ENCODE measurements at regions not wholly inside any gene's neighbourhood (a gene's known extent, or its start where the extent isn't known, plus 50 kb on each side); places are given as distances from the start of the nearest gene placed in this dataset.

DNA sequence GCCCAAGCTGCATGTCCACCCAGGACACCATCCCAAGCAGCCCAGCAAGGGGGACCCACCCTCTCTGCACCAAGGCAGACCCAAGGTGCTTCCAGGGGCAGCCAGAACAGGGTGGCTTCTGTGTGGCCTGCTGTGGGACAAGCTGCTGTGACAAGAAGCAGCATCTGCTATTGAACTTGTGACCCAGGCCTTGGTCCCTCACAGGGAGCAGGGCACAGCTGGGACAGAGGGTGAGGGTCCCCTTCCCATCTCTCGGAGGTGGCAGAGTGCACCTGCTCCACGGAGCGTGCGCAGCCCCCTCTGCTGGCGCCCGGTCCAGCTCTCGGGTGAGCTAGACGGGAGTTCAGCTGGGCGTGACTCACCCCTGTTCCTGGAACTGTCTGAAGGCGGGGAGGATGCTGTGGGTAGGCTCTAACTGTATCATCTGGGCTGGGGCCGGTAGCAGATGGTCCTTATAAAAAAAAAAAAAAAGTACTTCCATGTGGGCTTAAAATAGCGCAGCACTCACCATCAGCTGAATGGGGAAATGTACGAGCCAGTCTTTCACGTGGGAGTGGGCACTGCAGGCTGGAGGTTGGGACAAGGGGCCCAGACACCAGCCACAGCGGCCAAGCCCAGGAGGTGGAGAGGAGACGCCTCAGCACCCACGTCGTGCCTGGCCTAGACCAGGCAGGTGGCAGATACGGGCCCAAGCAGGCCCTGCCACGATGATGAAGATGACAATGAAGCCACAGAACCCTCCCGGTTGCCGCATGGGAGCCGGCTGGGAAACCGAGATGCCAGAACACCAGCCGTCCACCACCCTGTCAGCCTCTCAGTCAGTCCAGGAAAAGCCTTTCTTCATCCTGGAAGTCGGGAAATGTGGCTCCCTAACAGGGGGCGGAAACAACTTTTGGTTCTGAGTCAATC is 136.8 kb upstream of the ID2 start:
- DNase-seq (peak; percentile 69 to 91 (median 77)), ATAC-seq (peak; percentile 81)
- Histone ChIP-seq H3K4me1 (ENCODE audit: low read depth) (peaks cover 19% of the 10 kb centered on the region), H3K9me3 (no peaks in the 10 kb centered on the region), H3K4me3 (no peak overlapping the region), H3K36me3 (ENCODE audit: low read depth) (no peaks in the 10 kb centered on the region)
- TF ChIP-seq, protein P1, sequence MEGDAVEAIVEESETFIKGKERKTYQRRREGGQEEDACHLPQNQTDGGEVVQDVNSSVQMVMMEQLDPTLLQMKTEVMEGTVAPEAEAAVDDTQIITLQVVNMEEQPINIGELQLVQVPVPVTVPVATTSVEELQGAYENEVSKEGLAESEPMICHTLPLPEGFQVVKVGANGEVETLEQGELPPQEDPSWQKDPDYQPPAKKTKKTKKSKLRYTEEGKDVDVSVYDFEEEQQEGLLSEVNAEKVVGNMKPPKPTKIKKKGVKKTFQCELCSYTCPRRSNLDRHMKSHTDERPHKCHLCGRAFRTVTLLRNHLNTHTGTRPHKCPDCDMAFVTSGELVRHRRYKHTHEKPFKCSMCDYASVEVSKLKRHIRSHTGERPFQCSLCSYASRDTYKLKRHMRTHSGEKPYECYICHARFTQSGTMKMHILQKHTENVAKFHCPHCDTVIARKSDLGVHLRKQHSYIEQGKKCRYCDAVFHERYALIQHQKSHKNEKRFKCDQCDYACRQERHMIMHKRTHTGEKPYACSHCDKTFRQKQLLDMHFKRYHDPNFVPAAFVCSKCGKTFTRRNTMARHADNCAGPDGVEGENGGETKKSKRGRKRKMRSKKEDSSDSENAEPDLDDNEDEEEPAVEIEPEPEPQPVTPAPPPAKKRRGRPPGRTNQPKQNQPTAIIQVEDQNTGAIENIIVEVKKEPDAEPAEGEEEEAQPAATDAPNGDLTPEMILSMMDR (IDR thresholded peaks at IDR 0.05) = no peak
- intact Hi-C loops (cut with DNase I, micrococcal nuclease) = no loop called here

DNA sequence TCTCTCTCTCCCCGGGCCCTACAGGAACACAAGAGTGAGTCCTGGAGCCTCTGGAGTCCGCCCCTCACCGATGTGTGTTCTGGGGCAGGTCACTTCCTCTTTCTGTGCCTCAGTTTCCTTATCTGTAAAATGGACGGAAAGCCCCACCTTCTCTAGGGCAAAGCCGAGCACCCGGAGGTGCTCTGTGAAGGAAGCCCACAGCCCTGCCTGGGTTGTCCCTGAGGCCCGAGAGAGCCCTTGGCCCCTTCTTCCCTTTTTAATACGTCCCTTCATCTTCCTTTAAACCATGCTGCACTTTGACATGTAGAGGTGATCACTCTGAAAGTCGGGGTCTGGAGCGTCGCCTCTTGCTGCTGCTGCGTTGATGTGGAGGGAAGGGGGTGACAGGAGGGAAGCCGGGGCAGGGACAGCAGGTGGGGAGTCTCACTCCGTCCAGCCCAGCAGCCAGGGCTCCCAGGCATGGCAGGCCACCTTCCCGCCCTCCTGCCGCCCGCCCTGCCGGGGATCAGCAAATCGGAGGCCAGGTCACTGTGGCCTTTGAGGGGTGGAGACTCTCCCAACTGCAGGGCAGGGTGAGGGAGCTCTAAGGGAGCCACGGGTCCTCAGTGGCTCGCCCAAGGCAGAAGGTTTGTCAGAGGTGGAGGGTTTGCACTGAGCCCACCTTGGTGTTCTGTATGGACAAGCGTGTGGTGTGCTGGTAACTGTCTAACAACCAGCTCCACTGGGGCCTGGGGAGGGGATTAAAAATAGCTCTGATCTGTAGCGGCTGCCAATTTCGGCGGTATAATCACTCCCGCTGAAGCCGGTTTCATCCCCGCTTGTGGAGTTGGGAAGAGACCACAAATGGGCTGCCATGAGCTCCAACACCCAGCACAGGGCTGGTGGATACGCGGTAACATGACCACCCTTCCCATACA is 135.9 kb upstream of the ID2 start:
- Histone ChIP-seq H3K9me3 (no peaks in the 10 kb centered on the region), H3K36me3 (ENCODE audit: low read depth) (no peaks in the 10 kb centered on the region), H3K4me3 (no peak overlapping the region), H3K4me1 (ENCODE audit: low read depth) (peaks cover 13% of the 10 kb centered on the region)
- TF ChIP-seq, protein P1 (IDR thresholded peaks at IDR 0.05) = no peak
- no peak for ATAC-seq
- intact Hi-C loops (cut with DNase I, micrococcal nuclease) = no loop called here
- DNase-seq = peak in 1 of 3 donors; percentile 50

DNA sequence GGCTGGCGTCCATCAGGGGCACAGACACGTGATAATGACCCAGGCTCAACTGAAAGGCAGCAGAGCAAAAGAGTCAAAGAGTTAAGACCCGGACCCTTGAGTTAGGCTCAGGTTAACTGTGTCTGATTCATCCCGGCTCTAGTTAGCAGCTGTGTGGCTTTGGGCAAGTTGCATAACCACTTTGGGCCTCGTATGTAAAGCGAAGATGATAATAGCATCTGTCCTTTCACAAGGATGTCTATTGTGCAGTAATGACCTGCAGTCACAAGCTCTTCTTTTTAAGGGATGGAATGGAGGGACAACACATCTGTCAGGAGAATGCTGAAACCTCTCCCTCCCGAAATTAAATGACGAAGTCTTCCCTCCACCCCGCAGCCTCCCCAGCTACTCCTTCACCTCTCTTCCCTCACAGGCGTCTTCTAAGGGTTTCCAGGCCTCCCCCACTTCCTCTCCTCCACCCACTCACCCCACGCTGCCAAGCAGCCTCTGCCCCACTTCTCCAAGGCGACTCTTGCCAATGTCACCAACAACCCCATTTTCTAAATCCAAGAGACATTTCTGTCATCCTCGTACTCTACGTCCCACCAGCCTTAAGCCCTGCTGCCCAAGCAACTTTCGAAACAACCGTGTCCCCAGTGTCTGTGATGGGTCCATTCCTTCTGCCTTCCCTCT is 135.1 kb upstream of the ID2 start:
- DNase-seq (no peak), ATAC-seq (no peak)
- Histone ChIP-seq H3K36me3 (ENCODE audit: low read depth) (no peaks in the 10 kb centered on the region), H3K9me3 (no peaks in the 10 kb centered on the region), H3K4me3 (no peak overlapping the region), H3K4me1 (ENCODE audit: low read depth) (peaks cover 13% of the 10 kb centered on the region)
- intact Hi-C loops (cut with DNase I, micrococcal nuclease) = no loop called here
- TF ChIP-seq, protein P1 (IDR thresholded peaks at IDR 0.05) = no peak

DNA sequence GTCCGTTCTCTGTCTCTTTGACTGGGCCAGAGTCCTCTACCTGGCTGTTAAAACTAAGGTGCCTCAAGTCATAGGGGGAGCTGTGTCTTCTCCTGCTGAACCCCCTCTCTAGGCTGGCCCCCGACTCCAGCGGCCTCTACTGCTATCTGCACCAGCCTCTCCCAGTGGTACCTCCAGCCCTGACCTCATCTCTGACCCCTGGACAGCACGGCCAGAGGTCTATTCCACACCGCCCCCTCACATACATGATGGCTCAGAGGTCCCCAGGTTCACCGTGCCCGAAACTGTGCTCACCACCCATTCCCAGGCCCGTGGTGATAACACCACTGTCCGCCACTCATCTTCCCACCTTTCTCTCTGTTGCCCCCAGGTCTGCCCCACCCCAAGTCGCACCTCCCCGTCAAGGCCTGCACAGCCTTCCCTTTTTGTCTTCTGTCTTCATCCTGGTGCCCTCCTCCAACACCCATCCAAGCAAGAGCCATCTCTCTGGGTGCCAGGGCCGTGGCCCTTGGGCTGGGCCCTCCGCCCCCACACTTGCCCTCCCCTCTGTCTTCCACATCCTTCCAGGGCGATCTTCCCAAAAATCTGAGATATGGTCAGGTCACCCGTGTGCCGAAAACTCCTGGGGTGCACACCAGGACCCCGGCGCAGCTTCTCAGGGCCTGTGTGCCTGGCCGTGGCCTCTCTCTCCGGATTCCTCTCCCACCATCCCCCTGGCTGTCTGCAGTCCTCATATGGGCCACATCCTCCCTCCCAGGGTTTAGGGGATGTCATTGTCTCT is 134.4 kb upstream of the ID2 start:
- DNase-seq (peak in 1 of 3 donors; percentile 45), ATAC-seq (no peak)

More for the DNA sequence above, 134.4 kb upstream of the ID2 start:
- peaks cover 13% of the 10 kb centered on the region for H3K4me1 ChIP-seq (ENCODE audit: low read depth)
- H3K4me3 ChIP-seq = no peak overlapping the region
- H3K9me3 ChIP-seq = no peaks in the 10 kb centered on the region
- TF ChIP-seq, protein P1 (IDR thresholded peaks at IDR 0.05) = no peak
- intact Hi-C loops (cut with DNase I, micrococcal nuclease) = no loop called here
- no peaks in the 10 kb centered on the region for H3K36me3 ChIP-seq (ENCODE audit: low read depth)

Data from mucosa of descending colon (tissue), 3 donors.